ENCODE measurements at regions not wholly inside any gene's neighbourhood (a gene's known extent, or its start where the extent isn't known, plus 50 kb on each side); places are given as distances from the start of the nearest gene placed in this dataset.

GRCh38 chrX:139290310-139290709 is 240.2 kb upstream of the F9 start:
- TF ChIP-seq EZH2 (IDR thresholded peaks at IDR 0.05; ENCODE audit: low read length, unreplicated experiment) (no peak), EZH2phosphoT487 (IDR thresholded peaks at IDR 0.05; ENCODE audit: borderline replicate concordance, low read length) (no peak)
- TF ChIP-seq, protein P1, sequence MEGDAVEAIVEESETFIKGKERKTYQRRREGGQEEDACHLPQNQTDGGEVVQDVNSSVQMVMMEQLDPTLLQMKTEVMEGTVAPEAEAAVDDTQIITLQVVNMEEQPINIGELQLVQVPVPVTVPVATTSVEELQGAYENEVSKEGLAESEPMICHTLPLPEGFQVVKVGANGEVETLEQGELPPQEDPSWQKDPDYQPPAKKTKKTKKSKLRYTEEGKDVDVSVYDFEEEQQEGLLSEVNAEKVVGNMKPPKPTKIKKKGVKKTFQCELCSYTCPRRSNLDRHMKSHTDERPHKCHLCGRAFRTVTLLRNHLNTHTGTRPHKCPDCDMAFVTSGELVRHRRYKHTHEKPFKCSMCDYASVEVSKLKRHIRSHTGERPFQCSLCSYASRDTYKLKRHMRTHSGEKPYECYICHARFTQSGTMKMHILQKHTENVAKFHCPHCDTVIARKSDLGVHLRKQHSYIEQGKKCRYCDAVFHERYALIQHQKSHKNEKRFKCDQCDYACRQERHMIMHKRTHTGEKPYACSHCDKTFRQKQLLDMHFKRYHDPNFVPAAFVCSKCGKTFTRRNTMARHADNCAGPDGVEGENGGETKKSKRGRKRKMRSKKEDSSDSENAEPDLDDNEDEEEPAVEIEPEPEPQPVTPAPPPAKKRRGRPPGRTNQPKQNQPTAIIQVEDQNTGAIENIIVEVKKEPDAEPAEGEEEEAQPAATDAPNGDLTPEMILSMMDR (conservative IDR thresholded peaks at IDR 0.05; ENCODE audit: low read depth, low read length), result no peak
- ATAC-seq, result no peak
- Histone ChIP-seq H3F3A (ENCODE audit: low read length, unreplicated experiment) (no peaks in the 10 kb centered on the region), H3K27me3 (ENCODE audit: low read length) (no peaks in the 10 kb centered on the region), H3K9ac (ENCODE audit: low read length) (no peak overlapping the region), H3K4me2 (ENCODE audit: low read length) (no peak overlapping the region), H3K27ac (ENCODE audit: low read length) (peak overlapping the region; percentile 48), H3K9me3 (ENCODE audit: low read length) (no peaks in the 10 kb centered on the region), H3K4me3 (ENCODE audit: low read length) (no peak overlapping the region), H3K36me3 (ENCODE audit: low read depth, low read length) (no peaks in the 10 kb centered on the region), H4K20me1 (ENCODE audit: low read length) (no peaks in the 10 kb centered on the region), H3K9me2 (replicated peaks; ENCODE audit: low read length) (no peaks in the 10 kb centered on the region), H3K4me1 (ENCODE audit: insufficient read depth, low read length) (peaks cover 50% of the 10 kb centered on the region), H2AFZ (ENCODE audit: low read length) (no peak overlapping the region), H3K79me2 (ENCODE audit: low read length) (no peaks in the 10 kb centered on the region)
- CTCF ChIA-PET, result no interaction called here
- DNase-seq, result peak; percentile 74
- BruUV-seq (replicated peaks), result no TSS peak
- intact Hi-C loops (cut with micrococcal nuclease), result no loop called here
- POLR2A ChIA-PET (ENCODE audit: unreplicated experiment), result no interaction called here

DNA sequence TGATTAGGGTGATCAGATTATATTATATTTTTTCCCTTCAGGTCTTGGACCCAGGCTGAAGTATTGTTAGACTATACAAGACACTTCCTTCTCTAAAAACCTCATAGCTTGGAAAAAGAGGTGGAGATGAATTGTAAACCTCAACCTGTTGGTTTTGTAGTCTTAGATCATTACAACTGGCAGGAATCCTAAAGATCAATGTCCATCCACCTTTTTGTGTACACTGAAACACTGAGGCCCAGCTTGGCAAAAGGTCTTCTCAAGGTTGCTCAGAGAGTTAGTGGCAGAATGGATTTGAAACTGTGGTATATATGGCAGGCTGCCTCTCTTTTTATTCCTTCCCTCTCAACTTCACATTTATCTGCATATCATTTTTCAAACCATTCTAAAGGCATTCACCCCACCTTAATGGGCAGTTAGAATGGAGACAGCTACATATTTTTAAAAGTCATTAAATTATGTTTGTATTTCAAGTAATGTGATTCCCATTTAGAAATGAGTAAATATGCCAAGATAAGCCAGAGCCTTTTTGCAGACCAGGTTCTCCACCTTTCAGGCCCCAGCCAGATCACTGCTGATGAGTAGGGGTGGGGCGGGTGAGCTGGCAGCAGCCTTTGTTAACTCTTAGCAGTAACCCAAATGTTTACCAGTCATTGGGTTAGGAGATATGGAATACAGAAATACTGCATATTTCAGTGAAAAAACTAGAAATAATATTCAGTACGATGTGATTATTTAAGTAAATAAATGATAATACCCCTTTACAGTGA is 243.2 kb upstream of the F9 start:
- Histone ChIP-seq H3K79me2 (ENCODE audit: low read length) (no peaks in the 10 kb centered on the region), H2AFZ (ENCODE audit: low read length) (no peak overlapping the region), H3K4me2 (ENCODE audit: low read length) (peak overlapping the region; percentile 4; the same call in 1 of the 2 replicates), H3K9me3 (ENCODE audit: low read length) (no peaks in the 10 kb centered on the region), H4K20me1 (ENCODE audit: low read length) (no peaks in the 10 kb centered on the region), H3K36me3 (ENCODE audit: low read depth, low read length) (no peaks in the 10 kb centered on the region), H3K27ac (ENCODE audit: low read length) (no peak overlapping the region; the same call in 1 of the 2 replicates), H3K4me3 (ENCODE audit: low read length) (no peak overlapping the region), H3K9me2 (replicated peaks; ENCODE audit: low read length) (no peaks in the 10 kb centered on the region), H3F3A (ENCODE audit: low read length, unreplicated experiment) (no peaks in the 10 kb centered on the region), H3K27me3 (ENCODE audit: low read length) (no peaks in the 10 kb centered on the region), H3K4me1 (ENCODE audit: insufficient read depth, low read length) (peaks cover 48% of the 10 kb centered on the region), H3K9ac (ENCODE audit: low read length) (no peak overlapping the region)
- DNase-seq (peak; percentile 60), ATAC-seq (no peak)
- CTCF ChIA-PET, result no interaction called here
- POLR2A ChIA-PET (ENCODE audit: unreplicated experiment), result no interaction called here
- intact Hi-C loops (cut with micrococcal nuclease), result no loop called here
- no TSS peak for BruUV-seq (replicated peaks)
- TF ChIP-seq, protein P1 (conservative IDR thresholded peaks at IDR 0.05; ENCODE audit: low read depth, low read length), result no peak
- no peak for TF ChIP-seq EZH2 (IDR thresholded peaks at IDR 0.05; ENCODE audit: low read length, unreplicated experiment)
- no peak for TF ChIP-seq EZH2phosphoT487 (IDR thresholded peaks at IDR 0.05; ENCODE audit: borderline replicate concordance, low read length)

DNA sequence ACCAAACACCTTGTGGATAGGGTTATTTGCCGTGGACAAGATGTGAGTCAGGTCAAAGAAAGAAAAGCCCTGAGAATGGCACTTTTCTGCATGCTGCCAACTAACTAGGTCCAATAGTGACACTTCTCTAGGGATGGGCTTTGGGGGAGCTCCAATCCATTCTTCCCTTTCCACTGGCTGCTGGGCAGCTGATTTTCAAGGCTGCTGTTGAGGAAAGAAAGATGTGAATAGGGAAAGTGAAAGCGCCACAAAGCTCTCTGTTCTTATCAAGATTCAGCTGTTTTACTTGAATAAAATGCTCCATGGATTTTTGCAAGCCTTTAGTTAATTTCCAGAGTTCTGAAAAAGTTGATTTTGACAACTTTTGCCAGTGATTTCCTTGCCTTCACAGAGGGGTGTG is 244.2 kb upstream of the F9 start:
- no peak for ATAC-seq
- no peak overlapping the region for H3K4me3 ChIP-seq (ENCODE audit: low read length)
- H4K20me1 ChIP-seq (ENCODE audit: low read length), result no peaks in the 10 kb centered on the region
- BruUV-seq (replicated peaks), result no TSS peak
- H3K27ac ChIP-seq (ENCODE audit: low read length), result no peak overlapping the region
- H3K4me2 ChIP-seq (ENCODE audit: low read length), result no peak overlapping the region
- H3K9me2 ChIP-seq (replicated peaks; ENCODE audit: low read length), result no peaks in the 10 kb centered on the region
- no peaks in the 10 kb centered on the region for H3K27me3 ChIP-seq (ENCODE audit: low read length)
- POLR2A ChIA-PET (ENCODE audit: unreplicated experiment), result no interaction called here
- TF ChIP-seq, protein P1 (conservative IDR thresholded peaks at IDR 0.05; ENCODE audit: low read depth, low read length), result no peak
- TF ChIP-seq EZH2 (IDR thresholded peaks at IDR 0.05; ENCODE audit: low read length, unreplicated experiment), result no peak
- no peak for TF ChIP-seq EZH2phosphoT487 (IDR thresholded peaks at IDR 0.05; ENCODE audit: borderline replicate concordance, low read length)
- peaks cover 38% of the 10 kb centered on the region for H3K4me1 ChIP-seq (ENCODE audit: insufficient read depth, low read length)
- no peaks in the 10 kb centered on the region for H3K36me3 ChIP-seq (ENCODE audit: low read depth, low read length)
- H3K9ac ChIP-seq (ENCODE audit: low read length), result no peak overlapping the region
- CTCF ChIA-PET, result no interaction called here
- intact Hi-C loops (cut with micrococcal nuclease), result no loop called here
- DNase-seq, result no peak
- H2AFZ ChIP-seq (ENCODE audit: low read length), result no peak overlapping the region
- no peaks in the 10 kb centered on the region for H3K9me3 ChIP-seq (ENCODE audit: low read length)
- H3F3A ChIP-seq (ENCODE audit: low read length, unreplicated experiment), result no peaks in the 10 kb centered on the region
- no peaks in the 10 kb centered on the region for H3K79me2 ChIP-seq (ENCODE audit: low read length)
